NCI-H510A (cell line): ENCODE measurements at regions not wholly inside any gene's neighbourhood (a gene's known extent, or its start where the extent isn't known, plus 50 kb on each side); places are given as distances from the start of the nearest gene placed in this dataset.

Source experiments
- DNase-seq: peaks from one replicate; lab custom pipeline; 2025; lab: John Stamatoyannopoulos, UW

DNA sequence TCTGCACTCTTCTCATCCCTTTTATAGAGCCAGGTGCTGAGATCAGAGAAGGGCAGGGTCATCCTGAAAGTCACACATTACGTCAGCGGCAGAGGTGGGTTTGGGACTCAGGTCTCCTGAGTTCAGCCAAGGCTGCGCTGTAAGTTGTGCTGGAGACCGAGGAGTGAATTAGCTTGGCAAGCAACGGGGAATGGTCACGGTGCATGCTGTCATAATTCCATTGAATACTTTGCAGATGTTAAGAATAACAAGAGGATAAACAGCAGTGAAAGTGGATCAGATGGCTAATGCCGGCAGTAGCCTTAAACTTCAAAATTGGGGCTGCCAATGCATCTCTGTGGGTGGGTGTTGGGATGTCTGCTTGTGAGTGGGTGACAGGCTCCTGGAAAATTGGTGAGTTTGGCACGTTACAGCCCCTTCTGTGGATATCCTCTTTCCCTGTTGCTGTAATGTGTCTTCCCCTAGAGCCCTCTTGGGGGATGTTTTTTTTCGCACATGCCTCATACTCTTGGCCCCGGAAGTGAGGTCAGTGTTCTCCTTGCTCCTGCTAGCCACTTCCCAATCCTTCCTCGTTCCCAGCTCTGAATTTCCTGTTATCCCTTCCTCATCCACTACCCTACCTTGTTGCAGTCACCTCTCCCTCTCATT is 287.1 kb upstream of the SRRM4 start:
- no peak for DNase-seq

DNA sequence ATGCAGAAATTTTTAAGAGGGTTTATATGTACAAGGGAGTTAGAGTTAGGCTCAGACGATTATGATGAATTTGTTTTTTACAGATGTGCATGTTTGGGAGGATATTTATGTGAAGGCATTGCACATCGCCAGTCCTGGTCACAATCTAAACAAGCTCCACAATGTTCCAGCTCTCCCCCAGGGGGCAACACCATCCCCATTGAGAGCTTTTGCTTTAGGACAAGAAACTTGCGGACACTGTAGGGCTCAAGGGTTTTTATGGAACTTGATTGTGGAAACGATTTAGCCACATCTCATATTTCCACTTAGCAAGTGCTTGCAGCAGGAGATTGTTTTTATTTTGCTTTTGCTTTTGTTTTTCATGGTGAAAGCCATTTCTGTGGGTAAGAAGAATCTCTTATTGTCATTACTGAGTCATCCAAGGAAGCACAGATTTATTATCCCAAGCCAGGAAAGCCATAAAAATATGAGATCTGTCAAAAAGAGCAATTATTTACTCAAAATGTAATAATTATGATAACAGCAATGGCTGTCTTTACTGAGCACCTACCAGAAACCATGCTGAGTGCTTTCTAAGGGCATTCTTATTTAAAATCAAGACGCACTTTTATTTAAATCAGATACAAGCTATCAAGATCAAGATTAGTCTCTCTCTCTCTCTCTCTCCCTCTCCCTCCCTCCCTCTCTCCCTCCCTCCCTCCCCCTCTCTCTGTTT is 276.7 kb upstream of the SRRM4 start:
- DNase-seq: no peak

DNA sequence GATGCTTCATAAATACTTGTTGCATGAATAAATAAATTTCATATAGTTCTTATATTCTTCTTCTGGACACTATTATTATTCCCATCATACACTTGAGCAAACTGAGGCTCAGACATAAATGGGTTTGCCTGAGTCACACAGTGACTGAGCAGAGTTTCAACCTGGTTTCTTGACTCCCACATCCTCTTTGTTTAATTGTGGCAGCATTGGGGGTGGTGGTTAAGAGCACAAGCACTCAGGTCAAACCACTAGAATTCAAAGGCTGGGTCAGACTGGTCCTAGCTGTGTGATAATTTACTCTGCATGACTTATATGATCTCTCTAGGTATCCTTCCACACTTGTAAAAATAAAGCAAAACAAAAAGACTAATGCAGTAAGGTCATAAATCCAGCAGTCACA is 274.9 kb upstream of the SRRM4 start:
- DNase-seq: no peak

DNA sequence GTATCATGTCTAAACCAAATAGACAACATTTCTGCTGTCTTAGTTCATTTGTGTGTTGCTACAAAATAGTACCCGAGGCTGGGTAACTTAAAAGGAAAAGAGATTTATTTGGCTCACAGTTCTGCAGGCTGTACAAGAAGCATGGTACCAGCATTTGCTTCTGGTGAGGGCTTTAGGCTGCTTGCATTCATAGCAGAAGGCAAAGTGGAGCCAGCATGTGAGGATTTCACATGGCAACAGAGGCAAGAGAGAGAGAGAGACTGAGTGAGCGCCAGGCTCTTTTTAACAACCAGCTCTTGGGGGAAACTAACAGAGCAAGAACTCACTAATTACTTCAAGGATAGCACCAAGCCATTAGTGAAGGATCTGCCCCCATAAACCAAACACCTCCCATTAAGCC is 271.4 kb upstream of the SRRM4 start:
- DNase-seq: no peak

DNA sequence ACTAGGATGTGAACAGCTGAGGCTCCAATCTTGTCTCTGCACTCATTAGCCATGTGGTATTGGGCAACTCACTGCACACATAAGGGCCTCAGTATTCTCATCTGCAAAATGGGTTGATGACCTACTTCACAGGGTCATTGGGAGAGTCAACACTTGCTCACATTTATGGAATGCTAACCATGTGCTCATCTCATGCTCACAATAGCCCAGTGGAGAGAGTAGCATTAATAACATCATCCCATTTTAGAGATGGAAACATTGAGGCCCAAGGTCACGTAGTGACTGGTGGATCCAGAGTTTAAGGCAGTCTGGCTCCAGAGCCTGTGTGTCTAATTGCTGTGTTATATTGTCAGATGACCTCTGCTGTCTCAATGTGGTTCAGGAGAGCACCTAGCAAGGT is 270.2 kb upstream of the SRRM4 start:
- no peak for DNase-seq

DNA sequence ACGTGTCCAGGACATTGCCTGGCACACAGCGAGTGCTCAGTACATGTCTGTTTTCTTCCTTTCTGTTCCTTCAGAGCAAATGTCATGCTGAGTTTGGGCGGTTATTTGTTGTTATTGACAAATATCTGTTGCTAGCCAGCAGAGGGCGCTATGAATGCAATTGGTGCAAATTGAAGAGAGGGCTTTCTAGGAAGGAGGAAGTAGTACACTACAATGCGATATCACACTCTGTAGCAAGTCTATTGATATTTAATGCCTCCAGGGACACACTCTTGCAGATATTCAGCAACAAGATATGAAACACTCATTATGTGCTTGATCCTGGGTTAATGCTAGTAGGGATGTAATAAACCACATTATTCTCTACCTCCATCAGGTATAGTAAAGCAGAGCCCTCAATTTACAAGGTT is 267.3 kb upstream of the SRRM4 start:
- peak; percentile 40 for DNase-seq

DNA sequence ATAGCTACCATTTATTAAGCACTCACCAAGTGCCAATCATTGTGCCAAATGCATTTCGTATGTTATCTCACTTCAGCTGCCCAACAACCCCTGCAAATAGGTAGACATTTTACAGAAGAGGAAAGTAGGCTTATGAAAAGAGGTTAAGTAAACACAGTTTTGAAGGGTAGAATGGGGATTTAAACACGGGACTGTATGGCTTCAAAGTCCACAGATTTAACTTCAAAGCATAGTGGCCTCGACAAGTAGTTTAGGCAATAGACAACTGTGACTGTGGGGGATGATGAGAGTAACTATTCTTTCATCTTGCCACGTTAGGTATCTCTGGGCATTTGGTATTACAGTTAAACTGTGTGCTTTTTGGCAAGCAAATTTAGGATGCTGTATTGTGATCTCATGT is 266.8 kb upstream of the SRRM4 start:
- no peak for DNase-seq

DNA sequence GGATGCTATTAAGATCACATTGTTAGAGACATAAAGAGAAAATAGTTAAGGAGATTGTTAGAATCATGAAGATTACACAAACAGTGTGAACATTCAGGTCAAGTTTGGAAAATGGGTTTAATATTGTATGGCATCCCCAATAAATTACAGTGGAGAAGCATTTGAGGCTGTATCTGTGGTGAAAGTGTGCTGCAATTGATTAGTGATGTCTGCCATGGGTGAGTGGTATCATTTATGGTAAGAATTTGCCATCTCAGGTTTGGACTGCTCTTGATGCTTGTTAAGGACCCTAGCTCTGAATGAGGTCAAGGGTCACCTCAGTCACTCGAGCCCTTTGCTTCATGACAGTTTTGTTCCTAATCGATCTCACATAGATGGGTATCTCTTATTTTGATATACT is 265.7 kb upstream of the SRRM4 start:
- DNase-seq: no peak

DNA sequence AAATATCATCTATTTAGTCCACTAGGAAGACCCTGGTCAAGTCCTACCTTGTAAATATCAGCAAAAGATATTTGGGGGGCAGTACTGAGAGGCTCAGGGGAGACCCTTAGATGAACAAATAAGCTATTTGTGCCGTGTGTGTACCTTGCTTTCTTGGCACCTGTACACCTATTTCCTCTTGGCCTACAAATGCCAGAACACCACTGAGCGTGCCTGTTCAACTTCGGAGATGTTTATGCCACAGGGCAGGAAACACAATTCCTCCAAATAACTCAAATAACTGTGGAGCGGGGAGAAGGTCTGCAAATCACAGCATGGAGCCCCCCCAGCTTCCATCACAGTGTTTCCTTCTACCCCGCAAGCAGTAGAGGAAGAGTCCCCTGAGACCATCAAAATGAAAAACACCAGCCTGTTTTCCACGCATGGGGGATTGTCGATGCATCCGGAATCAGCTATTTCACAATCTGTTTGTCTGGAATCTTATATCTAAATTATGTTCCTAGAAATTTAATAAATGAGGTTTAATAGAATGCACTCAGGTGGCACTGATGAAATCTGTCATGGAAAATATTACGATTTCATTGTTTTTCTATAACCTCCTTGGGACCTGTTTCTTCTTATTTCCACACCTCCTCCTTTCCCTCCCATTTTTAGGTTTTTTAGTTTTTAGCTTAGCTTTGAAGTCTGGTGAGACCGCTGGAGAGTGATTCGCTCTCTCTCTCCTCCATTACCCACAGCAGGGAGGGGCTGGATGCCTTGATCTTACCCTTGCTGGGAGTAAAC is 254.0 kb upstream of the SRRM4 start:
- no peak for DNase-seq

DNA sequence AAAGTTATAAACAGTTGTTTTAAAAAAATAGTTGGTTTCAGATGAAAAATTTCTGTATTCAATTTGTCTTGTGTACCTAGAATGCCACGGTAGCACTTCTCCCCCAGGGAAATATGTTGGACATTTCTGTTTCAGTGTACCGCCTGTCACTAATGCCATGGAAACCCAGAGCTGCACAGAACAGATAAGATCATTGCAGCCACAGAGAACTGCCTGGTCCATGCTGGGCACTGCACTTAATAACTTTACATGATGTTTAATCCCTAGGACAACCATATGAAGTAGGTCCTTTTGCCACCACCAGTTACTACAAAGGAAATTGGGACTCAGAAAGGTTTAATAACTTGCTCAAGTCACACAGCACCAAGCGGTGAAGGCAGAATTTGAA is 253.4 kb upstream of the SRRM4 start:
- no peak for DNase-seq

DNA sequence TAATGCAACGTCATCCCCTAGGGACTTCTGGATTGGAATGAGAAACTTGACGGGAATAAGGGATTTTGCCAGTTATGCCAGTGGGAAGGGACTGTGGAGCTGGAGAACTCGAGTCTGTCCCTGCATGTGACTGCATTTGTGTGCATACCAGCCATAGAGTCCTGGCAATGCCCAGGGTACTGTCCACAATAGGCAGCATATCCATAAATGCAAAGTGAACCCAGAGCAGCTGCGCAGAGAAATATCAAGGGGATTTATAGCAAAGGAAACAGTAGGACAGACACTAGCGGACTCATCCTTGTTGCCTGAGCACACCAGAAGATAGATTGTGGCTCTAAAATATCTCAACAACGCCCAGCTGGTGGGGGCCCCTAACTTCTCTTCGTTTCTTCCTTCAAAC is 247.1 kb upstream of the SRRM4 start:
- no peak for DNase-seq

DNA sequence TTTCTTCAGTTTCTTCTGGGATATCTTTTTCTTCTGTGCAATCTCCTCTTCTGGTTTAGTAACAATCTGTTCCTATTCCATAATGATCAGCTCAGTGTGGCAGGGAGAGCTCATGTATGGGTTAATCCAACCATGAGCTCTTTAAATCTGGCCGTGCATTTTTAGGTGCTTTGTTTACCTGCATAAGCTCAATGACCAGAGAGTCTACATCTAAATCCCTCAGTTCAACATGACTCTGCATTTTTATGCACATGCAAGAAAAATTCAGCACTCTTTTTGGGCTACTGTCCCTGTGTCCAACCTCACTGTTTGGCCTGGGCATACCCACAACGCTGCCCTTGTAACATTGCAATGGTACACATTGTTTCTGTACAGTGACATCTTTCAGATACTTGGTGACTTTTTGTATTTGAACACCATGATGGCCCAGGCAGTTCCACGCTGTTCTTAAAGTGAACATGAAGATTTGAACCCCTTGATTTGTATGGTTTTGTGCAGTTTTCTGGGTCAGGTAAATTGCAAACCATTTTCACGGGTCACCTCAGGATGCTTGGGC is 243.3 kb upstream of the SRRM4 start:
- DNase-seq: no peak

DNA sequence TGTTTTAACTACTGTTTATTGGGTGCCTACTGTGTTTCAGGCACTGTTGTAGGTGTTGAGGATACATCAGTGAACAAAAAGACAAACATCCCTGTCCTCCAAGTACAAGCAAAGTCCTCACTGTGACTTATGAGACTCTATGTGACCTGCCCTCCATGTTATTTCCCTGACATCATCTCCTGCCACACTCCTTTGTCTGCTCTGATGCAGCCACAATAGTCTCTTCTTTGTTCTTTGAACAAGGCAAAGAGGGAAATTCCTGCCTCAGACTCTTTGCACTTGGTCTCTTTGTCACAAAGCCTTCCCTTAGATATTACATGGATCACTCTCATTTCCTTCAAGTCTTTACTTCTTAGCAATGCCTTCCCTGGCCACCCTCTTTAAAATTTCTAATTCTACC is 240.1 kb upstream of the SRRM4 start:
- no peak for DNase-seq

DNA sequence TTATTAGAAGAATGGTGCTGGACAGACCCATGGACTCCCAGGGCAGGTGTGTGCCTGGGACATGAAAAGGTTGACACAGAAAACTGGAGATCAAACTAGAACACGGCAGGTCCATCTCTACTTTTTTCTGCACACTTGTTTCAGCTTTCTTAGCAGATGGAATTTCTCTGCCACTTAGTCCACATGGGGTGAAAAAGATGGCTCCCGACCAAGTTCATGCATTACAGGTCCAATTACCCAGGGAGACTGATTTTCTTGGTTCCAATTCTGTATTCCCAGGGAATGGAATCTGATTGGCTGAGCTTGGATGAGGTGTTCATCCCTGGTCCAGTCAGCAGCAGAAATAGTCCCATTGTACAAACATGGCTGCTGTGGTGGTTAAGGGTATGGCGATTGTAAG is 238.9 kb upstream of the SRRM4 start:
- no peak for DNase-seq

DNA sequence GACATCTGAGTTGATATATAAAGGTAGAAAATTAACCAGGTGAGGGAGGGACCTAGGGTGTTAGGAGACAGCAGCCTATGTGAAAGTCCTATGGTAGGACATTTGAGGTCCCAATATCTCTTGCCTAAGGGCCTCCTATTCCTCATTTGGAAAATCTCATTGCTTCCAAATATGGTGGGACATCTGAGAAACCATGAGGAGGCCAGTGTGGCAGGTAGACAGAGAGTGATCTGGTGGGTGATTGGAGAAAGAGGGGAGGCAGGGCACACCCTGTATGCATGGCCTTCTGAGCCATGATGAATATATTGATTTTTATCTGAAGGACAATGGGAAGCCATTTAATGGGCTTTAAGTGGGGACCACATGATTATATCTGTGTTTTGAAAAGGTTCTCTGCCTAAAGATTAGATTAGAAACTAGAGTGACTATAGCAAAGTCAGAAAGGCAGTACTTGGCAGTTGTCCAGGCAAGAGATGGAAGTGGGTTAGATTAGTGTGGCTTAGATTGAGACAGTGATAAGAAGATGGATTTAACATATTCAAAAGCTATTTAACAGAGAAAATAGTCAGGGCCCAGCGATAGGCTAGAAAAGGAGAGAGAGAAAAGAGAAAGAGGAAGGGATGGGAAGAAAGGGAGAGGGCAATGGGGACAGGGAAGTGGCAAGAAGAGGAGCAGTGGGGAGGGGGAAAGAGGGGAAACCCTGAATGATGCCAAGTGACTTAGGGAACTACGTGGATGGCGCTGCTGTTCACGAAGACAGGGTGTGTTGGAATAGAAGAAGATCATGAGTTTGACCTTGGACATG is 237.2 kb upstream of the SRRM4 start:
- no peak for DNase-seq

DNA sequence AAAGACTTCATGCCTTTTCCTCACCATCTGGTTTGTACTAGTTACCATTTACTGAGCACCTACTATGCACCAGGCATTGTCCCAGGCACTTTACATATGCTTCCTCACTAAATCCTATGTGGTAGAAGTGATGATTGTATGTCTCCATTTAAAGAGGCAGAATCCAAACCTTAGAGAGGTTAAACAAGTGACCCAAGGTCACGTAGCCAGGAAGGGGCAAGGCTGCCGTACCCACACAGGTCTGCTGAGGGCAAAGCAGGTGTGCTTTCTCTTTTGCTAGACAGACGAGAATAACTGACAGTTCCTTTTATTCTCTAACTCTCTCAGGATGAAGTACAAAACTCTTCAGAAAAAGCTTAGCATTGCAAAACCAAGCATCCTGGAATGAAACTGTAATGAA is 235.2 kb upstream of the SRRM4 start:
- DNase-seq: no peak

DNA sequence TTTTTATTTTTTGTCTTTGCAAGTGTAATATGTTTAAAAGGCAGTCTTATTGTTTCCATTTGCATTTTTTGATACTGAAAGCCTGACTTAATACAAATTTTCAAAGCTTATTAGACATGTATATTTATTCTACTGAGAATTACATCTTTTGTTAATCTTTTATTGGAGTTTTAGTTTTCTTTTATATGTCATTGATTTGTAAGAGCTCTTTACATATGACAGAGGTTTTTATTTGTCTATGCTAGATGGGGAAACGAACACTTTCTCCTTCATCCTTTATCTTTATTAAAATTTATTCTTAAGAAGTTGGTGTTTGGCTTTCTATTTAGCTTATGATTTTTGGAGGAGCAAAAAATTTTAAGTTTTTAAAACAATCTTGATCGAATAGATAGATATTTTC is 234.4 kb upstream of the SRRM4 start:
- no peak for DNase-seq

DNA sequence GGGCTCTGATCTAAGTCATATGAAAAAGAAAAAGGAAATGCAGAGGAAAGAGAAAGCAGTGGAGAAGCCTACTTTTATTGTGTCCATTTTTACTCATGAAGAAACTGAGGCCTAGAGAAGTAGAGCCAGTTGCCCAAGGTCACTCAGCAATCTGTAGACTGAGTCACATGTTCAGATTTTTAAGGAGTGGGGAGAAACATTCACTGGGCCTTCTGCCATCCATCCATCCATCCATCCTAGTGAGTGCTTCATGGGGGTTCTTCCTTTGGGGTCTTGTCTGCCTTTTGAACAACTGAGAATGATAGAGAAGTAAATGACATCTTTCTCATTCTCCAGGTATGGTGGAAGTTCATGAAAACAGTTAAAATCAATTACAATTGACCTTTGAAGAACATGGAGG is 233.6 kb upstream of the SRRM4 start:
- no peak for DNase-seq

DNA sequence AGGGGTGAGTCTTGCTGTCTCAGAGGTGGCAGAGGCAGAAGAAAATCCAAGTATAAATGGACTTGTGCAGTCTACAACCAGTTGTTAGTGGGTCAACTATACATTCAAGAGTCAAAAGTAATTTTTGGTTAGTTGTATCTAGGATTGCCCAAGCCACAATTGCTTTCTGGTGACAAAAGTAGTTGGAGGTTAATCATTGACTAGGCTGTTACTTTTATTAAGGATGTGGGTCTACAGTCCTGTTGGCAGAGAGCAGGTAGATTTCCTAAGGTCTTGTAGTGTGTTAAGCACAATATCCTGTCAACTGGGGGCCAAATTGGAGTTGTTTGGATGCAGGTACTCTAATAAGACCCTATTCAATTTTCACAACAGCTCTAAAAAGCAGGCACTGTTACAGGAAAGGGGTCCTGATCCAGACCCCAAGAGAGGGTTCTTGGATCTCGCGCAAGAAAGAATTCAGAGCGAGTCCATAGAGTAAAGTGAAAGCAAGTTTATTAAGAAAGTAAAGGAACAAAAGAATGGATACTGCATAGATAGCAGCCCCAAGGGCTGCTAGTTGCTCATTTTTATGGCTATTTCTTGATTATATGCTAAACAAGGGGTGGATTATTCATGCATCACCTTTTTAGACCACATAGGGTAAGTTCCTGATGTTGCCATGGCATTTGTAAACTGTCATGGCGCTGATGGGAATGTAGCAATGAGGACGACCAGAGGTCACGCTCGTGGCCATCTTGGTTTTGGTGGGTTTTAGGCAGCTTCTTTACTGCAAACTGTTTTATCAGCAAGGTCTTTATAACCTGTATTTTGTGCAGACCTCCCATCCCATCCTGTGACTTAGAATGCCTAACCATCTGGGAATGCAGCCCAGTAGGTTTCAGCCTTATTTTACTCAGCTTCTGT is 232.6 kb upstream of the SRRM4 start:
- DNase-seq: no peak

DNA sequence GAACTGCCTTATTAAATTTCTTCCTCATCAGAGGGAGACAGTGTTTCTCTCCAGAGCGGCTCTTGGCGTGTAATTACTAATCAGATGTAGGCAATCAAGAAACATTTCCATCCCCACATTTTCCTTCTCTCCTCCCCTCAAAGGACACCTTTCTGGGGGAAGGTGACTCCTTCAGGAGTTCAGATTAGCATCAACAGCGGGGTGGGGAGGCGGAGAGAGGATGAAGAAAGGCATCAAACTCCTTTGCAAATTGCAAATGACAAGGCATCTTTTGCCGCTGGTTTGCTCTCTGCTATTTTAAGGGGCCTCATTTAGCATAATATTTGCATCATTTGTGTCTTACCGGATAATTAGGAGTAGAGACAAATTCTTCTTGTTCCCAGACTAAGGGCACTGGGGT is 231.7 kb upstream of the SRRM4 start:
- no peak for DNase-seq

DNA sequence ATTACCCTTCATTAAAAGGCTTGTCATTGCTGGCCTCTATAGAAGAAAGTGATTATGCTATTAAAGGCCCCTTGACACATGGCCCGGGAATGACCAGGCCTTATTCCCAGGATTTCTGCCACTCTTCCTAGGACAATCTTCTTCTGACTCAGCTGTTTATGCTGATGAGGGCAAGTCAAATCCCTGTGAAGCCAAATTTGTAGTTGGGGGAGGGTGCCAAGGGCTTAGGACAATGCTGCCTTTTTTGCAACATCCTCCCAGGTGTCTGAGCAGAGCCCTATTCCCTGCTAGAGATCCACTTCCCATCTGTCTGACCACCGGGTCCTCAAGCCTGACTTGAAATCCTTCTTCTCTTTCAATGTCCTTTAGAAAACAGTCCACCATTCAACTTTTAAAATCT is 230.7 kb upstream of the SRRM4 start:
- DNase-seq: no peak
